WTC11 (cell line): ENCODE measurements at regions not wholly inside any gene's neighbourhood (a gene's known extent, or its start where the extent isn't known, plus 50 kb on each side); places are given as distances from the start of the nearest gene placed in this dataset.

Experiments used
- ATAC-seq: fragments of 200-7000 bp; cut with Tn5 transposase; 2 replicates; pipeline ENCODE4 v1.10.0; 2021; ENCODE audit warnings: mild to moderate bottlenecking, moderate library complexity
- CTCF ChIA-PET: fragments of 300-600 bp; sonication (Branson Sonifier 250); formaldehyde crosslinking; loops from one replicate; lab custom pipeline; 2021; ENCODE audit warnings: antibody characterized with exemption; lab: Charles Lee
- POLR2A ChIA-PET: fragments of 350-600 bp; sonication (Branson Sonifier 250); formaldehyde crosslinking; loops from one replicate; lab custom pipeline; 2021; ENCODE audit warnings: antibody characterized with exemption; lab: Charles Lee
- DNase-seq: peaks from one replicate; pipeline ENCODE4 v3.0.0; 2021; ENCODE audit warnings: low spot score
- H3K27ac Mint-ChIP-seq: 2 replicates; pipeline ENCODE4 v1.8.0; 2021; ENCODE audit warnings: mixed read lengths
- H3K27me3 Mint-ChIP-seq: 2 replicates; pipeline ENCODE4 v1.8.0; 2021; ENCODE audit warnings: low read depth, mild to moderate bottlenecking, moderate library complexity, mixed read lengths
- H3K36me3 Mint-ChIP-seq: 2 replicates; pipeline ENCODE4 v1.8.0; 2021; ENCODE audit warnings: mixed read lengths
- H3K4me1 Mint-ChIP-seq: 2 replicates; pipeline ENCODE4 v1.8.0; 2022; ENCODE audit warnings: mixed read lengths
- H3K4me3 Mint-ChIP-seq: 2 replicates; pipeline ENCODE4 v1.8.0; 2021; ENCODE audit warnings: mild to moderate bottlenecking, moderate library complexity, mixed read lengths
- H3K9me3 Mint-ChIP-seq: 2 replicates; pipeline ENCODE4 v1.8.0; 2021; ENCODE audit warnings: mixed read lengths
- ARID4B ChIP-seq: sonication (generic); formaldehyde crosslinking; IDR thresholded peaks from 2 replicates; pipeline ENCODE4 v1.8.0; 2023; ENCODE audit warnings: missing genetic modification reagents, mild to moderate bottlenecking, borderline replicate concordance
- CBFB ChIP-seq: sonication (generic); formaldehyde crosslinking; IDR thresholded peaks from 2 replicates; pipeline ENCODE4 v1.8.1; 2022; ENCODE audit warnings: mild to moderate bottlenecking, low read depth, missing genetic modification reagents
- ELF4 ChIP-seq: sonication (generic); formaldehyde crosslinking; IDR thresholded peaks from 2 replicates; pipeline ENCODE4 v1.8.1; 2022; ENCODE audit warnings: low read depth, mild to moderate bottlenecking, moderate library complexity, missing genetic modification reagents
- FOXJ3 ChIP-seq: sonication (generic); formaldehyde crosslinking; IDR thresholded peaks from 2 replicates; pipeline ENCODE4 v1.9.0; 2021; ENCODE audit warnings: missing genetic modification reagents, mild to moderate bottlenecking, borderline replicate concordance
- GABPB1 ChIP-seq: sonication (generic); formaldehyde crosslinking; IDR thresholded peaks from 2 replicates; pipeline ENCODE4 v1.8.1; 2023; ENCODE audit warnings: mild to moderate bottlenecking, missing genetic modification reagents
- JUN ChIP-seq: sonication (generic); formaldehyde crosslinking; IDR thresholded peaks from 2 replicates; pipeline ENCODE4 v1.8.0; 2023; ENCODE audit warnings: mild to moderate bottlenecking, missing genetic modification reagents
- NR1H2 ChIP-seq: sonication (generic); formaldehyde crosslinking; IDR thresholded peaks from 2 replicates; pipeline ENCODE4 v1.9.0; 2021; ENCODE audit warnings: mild to moderate bottlenecking, moderate library complexity, missing genetic modification reagents
- SMAD4 ChIP-seq: sonication (generic); formaldehyde crosslinking; IDR thresholded peaks from 2 replicates; pipeline ENCODE4 v1.8.0; 2022; ENCODE audit warnings: mild to moderate bottlenecking, missing genetic modification reagents
- ZBTB21 ChIP-seq: sonication (generic); formaldehyde crosslinking; IDR thresholded peaks from 2 replicates; pipeline ENCODE4 v1.8.1; 2023; ENCODE audit warnings: mild to moderate bottlenecking, missing genetic modification reagents, borderline replicate concordance
- ZNF219 ChIP-seq: sonication (generic); formaldehyde crosslinking; IDR thresholded peaks from 2 replicates; pipeline ENCODE4 v1.8.0; 2023; ENCODE audit warnings: missing genetic modification reagents, mild to moderate bottlenecking, borderline replicate concordance
- ZNF281 ChIP-seq: sonication (generic); formaldehyde crosslinking; IDR thresholded peaks from 2 replicates; pipeline ENCODE4 v1.8.0; 2023; ENCODE audit warnings: mild to moderate bottlenecking, missing genetic modification reagents
- ZNF532 ChIP-seq: fragments of 250-450 bp; sonication (Bioruptor Pico); IDR thresholded peaks from 2 replicates; pipeline ENCODE4 v1.9.0; 2021; ENCODE audit warnings: mild to moderate bottlenecking, borderline replicate concordance
- ZSCAN18 ChIP-seq: fragments of 250-450 bp; sonication (Bioruptor Pico); IDR thresholded peaks from 2 replicates; pipeline ENCODE4 v2.1.2; 2022; ENCODE audit warnings: mild to moderate bottlenecking, moderate library complexity

- no peak for TF ChIP-seq ZNF532 (CRISPR knock-in tag)
- TF ChIP-seq ELF4 (CRISPR knock-in tag) = no peak
- TF ChIP-seq ZNF281 (CRISPR knock-in tag) = no peak
- no peak for TF ChIP-seq NR1H2 (CRISPR knock-in tag)
- no peak for TF ChIP-seq ZBTB21 (CRISPR knock-in tag)
- TF ChIP-seq FOXJ3 (CRISPR knock-in tag) = no peak
- no peak for TF ChIP-seq ZSCAN18 (CRISPR knock-in tag)
- TF ChIP-seq ZNF219 = no peak
Observed at GRCh38 chr1:101311146-101311920, 74.5 kb downstream of the S1PR1 start (continued).

GRCh38 chr1:101312147-101312546, 75.3 kb downstream of the S1PR1 start:
- CTCF ChIA-PET = no interaction called here
- ATAC-seq = no peak
- TF ChIP-seq FOXJ3 (CRISPR knock-in tag) (no peak), JUN (no peak), ARID4B (CRISPR knock-in tag) (no peak), CBFB (CRISPR knock-in tag) (no peak), SMAD4 (CRISPR knock-in tag) (no peak), GABPB1 (CRISPR knock-in tag) (no peak)
- TF ChIP-seq, all 79 proteins: peak for 0
- Mint-ChIP-seq H3K4me3 (no peak overlapping the region), H3K36me3 (no peaks in the 10 kb centered on the region), H3K27me3 (peaks cover 58% of the 10 kb centered on the region), H3K27ac (no peak overlapping the region), H3K4me1 (peaks cover 44% of the 10 kb centered on the region), H3K9me3 (0 out of 2 replicates have a peak, but pooled peaks cover 3% of the 10 kb centered on the region)
- DNase-seq = no peak
- POLR2A ChIA-PET = no interaction called here
